HepG2 (cell line): ENCODE measurements at regions not wholly inside any gene's neighbourhood (a gene's known extent, or its start where the extent isn't known, plus 50 kb on each side); places are given as distances from the start of the nearest gene placed in this dataset.

Source experiments
- ATAC-seq: fragments of 200-7000 bp; cut with Tn5 transposase; 3 replicates; pipeline ENCODE4 v1.9.1; 2020; ENCODE audit warnings: mild to moderate bottlenecking, moderate library complexity
- BruUV-seq: library from RNA; stranded (reverse); fragments of 400-500 nt; replicated peaks from 2 replicates; lab custom pipeline; 2021; lab: Mats Ljungman, UMichigan
- CTCF ChIA-PET: fragments of 300-600 bp; formaldehyde crosslinking; extraction: SDS; loops from one replicate; lab custom pipeline; 2021; ENCODE audit warnings: low total read pairs, inconsistent platforms, low intra/inter-chr PET ratio; lab: Yijun Ruan, JAX
- POLR2A ChIA-PET: fragments of 350-600 bp; sonication (Branson Sonifier 250); formaldehyde crosslinking; loops from one replicate; lab custom pipeline; 2020; ENCODE audit warnings: antibody characterized with exemption, inconsistent platforms; lab: Yijun Ruan, JAX
- DNase-seq: peaks from one replicate; pipeline ENCODE4 v3.0.0-alpha.2; 2015; ENCODE audit warnings: low spot score
- FAIRE-seq: peaks from 3 replicates; lab custom pipeline; 2011; peaks lifted over from hg19 to GRCh38; lab: Jason Lieb, UNC
- H2AFZ ChIP-seq: one replicate; pipeline ENCODE4 v1.6.1; 2011; ENCODE audit warnings: low read length, inconsistent platforms
- H3K27ac ChIP-seq: fragments of 300-600 bp; 3 replicates; pipeline ENCODE4 v1.8.0; 2011; ENCODE audit warnings: mixed run types, mild to moderate bottlenecking, mixed read lengths, low read length, inconsistent platforms; ENCODE audit not compliant: insufficient read depth; ENCODE audit errors: extremely low read length
- H3K27me3 ChIP-seq, 2 experiments: fragments of 200-600 bp in 1 of 2; 2 replicates in 1 of 2; 3 replicates in 1 of 2; pipeline versions ENCODE4 v1.6.0 to v1.8.0; 2011; ENCODE audit warnings: low read length in 2 of 2, mild to moderate bottlenecking in 2 of 2, moderate library complexity in 2 of 2, inconsistent platforms in 1 of 2; ENCODE audit not compliant: insufficient read depth in 2 of 2, control insufficient read depth in 1 of 2
- H3K36me3 ChIP-seq, 2 experiments: fragments of 200-600 bp in 1 of 2; replicated peaks in 1 of 2; 2 replicates in 1 of 2; 3 replicates in 1 of 2; pipeline versions ENCODE4 v1.5.1 to v1.8.0; 2011; ENCODE audit warnings: low read length in 2 of 2, inconsistent platforms in 1 of 2; ENCODE audit not compliant: insufficient read depth in 2 of 2, control insufficient read depth in 1 of 2
- H3K4me1 ChIP-seq: 2 replicates; pipeline ENCODE4 v1.5.1; 2012; ENCODE audit warnings: low read length, inconsistent platforms; ENCODE audit not compliant: insufficient read depth
- H3K4me2 ChIP-seq: 2 replicates; pipeline ENCODE4 v1.6.0; 2011; ENCODE audit warnings: low read depth, low read length, inconsistent platforms
- H3K4me3 ChIP-seq, 3 experiments: fragments of 200-600 bp in 1 of 3; sonication (generic), shearing (Covaris generic) in 1 of 3; replicated peaks in 1 of 3; 2 replicates each; pipeline ENCODE4 v1.5.1; 2011 to 2016; ENCODE audit warnings: low read length in 3 of 3, inconsistent platforms in 2 of 3, low read depth in 2 of 3, mild to moderate bottlenecking in 2 of 3, control low read depth in 1 of 3, mixed read lengths in 1 of 3; ENCODE audit not compliant: insufficient read depth in 1 of 3
- H3K79me2 ChIP-seq: one replicate; pipeline ENCODE4 v1.6.1; 2011; ENCODE audit warnings: low read length, inconsistent platforms; ENCODE audit not compliant: insufficient read depth
- H3K9ac ChIP-seq: 2 replicates; pipeline ENCODE4 v1.6.0; 2011; ENCODE audit warnings: mild to moderate bottlenecking, low read depth, low read length, inconsistent platforms; ENCODE audit not compliant: insufficient read depth
- H3K9me3 ChIP-seq: 2 replicates; pipeline ENCODE4 v1.5.1; 2012; ENCODE audit warnings: mild to moderate bottlenecking, low read length
- H4K20me1 ChIP-seq: 2 replicates; pipeline ENCODE4 v1.6.0; 2011; ENCODE audit warnings: inconsistent platforms, mild to moderate bottlenecking, low read length, moderate library complexity; ENCODE audit not compliant: insufficient read depth
- ATF7-NPFF ChIP-seq: sonication (generic); formaldehyde crosslinking; IDR thresholded peaks from 2 replicates; pipeline ENCODE4 v1.8.1; 2023; ENCODE audit warnings: mild to moderate bottlenecking, low read depth, missing genetic modification reagents, moderate library complexity
- FOSL2 ChIP-seq: sonication (generic); formaldehyde crosslinking; IDR thresholded peaks from 2 replicates; pipeline ENCODE4 v1.4.0; 2020; ENCODE audit warnings: missing genetic modification reagents
- GZF1 ChIP-seq: sonication (generic); formaldehyde crosslinking; IDR thresholded peaks from 2 replicates; pipeline ENCODE4 v1.5.1; 2020; ENCODE audit warnings: mild to moderate bottlenecking, missing genetic modification reagents
- MAFK ChIP-seq, 2 experiments: IDR thresholded peaks in 1 of 2; conservative IDR thresholded peaks in 1 of 2; 2 replicates each; pipeline ENCODE4 v1.6.1; 2011; ENCODE audit warnings: improper control_type of control experiment in 2 of 2, low read length in 2 of 2
- ZMYM4 ChIP-seq: sonication (generic); formaldehyde crosslinking; IDR thresholded peaks from 2 replicates; pipeline ENCODE4 v1.8.1; 2023; ENCODE audit warnings: mild to moderate bottlenecking, missing genetic modification reagents
- ZNF337 ChIP-seq: sonication (generic); formaldehyde crosslinking; IDR thresholded peaks from 2 replicates; pipeline ENCODE4 v1.5.1; 2020; ENCODE audit warnings: missing genetic modification reagents, low read depth, mild to moderate bottlenecking, borderline replicate concordance
- ZNF589 ChIP-seq: sonication (generic); formaldehyde crosslinking; conservative IDR thresholded peaks from 2 replicates; pipeline ENCODE4 v1.8.0; 2022; ENCODE audit warnings: mild to moderate bottlenecking, moderate library complexity, missing genetic modification reagents
- WGBS: methylation state at CpG from one replicate; pipeline ENCODE4 v1.1.6; 2017; ENCODE audit warnings: low lambda C conversion rate; 5-methylcytosine and 5-hydroxymethylcytosine counted together
- in situ Hi-C: cut with HindIII; loops from 2 replicates; pipeline ENCODE4 v1.10.0; 2017; ENCODE audit warnings: low pct_unique_long_range_greater_than_20kb; ENCODE audit not compliant: extremely low pct_ligation_motif_present
- intact Hi-C: fragments of 100-400 bp; cut with micrococcal nuclease; formaldehyde crosslinking; loops from one replicate; pipeline ENCODE4 v1.10.0; 2022; ENCODE audit not compliant: unreplicated experiment
- TF ChIP-seq, protein P1 (sequence below): sonication (generic); formaldehyde crosslinking; IDR thresholded peaks from 2 replicates; pipeline ENCODE4 v1.5.1; 2020; ENCODE audit warnings: mild to moderate bottlenecking, missing genetic modification reagents, moderate library complexity

DNA sequence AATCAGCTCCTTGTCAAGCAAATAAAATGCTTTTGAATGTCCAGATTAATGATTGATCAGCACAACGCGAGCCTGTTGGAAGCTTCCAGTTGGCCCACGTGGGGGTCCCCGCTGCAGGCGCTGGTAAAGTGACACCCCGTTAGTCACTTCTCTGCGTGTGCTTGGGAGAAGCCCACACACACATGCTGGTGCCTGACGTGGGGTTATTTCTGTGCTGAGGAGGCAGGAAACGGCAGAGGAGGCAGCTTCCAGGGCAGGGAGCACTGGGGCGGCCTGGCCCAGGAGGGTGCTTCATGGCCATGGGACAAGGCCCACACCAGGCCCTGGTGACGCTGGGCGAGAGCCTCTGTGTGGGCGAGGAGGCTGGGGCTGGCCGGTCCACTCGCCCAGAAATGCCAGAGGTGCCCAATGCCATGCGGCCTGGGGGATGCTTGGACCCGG lies 101.5 kb downstream of the KIF26A start:
- Histone ChIP-seq H3K4me3 (no peak overlapping the region), H3K27ac (no peak overlapping the region), H3K79me2 (no peaks in the 10 kb centered on the region), H3K4me2 (no peak overlapping the region), H3K27me3 (peaks cover 4 to 18% of the 10 kb centered on the region in 2 experiments; a peak in 4 of 5 replicates), H2AFZ (no peak overlapping the region), H3K4me1 (no peaks in the 10 kb centered on the region), H4K20me1 (no peaks in the 10 kb centered on the region)
- CTCF ChIA-PET = no interaction called here
- in situ Hi-C loops = no loop called here
- no peak for DNase-seq
- no peak for TF ChIP-seq ZNF589 (CRISPR knock-in tag)
- TF ChIP-seq, protein P1, sequence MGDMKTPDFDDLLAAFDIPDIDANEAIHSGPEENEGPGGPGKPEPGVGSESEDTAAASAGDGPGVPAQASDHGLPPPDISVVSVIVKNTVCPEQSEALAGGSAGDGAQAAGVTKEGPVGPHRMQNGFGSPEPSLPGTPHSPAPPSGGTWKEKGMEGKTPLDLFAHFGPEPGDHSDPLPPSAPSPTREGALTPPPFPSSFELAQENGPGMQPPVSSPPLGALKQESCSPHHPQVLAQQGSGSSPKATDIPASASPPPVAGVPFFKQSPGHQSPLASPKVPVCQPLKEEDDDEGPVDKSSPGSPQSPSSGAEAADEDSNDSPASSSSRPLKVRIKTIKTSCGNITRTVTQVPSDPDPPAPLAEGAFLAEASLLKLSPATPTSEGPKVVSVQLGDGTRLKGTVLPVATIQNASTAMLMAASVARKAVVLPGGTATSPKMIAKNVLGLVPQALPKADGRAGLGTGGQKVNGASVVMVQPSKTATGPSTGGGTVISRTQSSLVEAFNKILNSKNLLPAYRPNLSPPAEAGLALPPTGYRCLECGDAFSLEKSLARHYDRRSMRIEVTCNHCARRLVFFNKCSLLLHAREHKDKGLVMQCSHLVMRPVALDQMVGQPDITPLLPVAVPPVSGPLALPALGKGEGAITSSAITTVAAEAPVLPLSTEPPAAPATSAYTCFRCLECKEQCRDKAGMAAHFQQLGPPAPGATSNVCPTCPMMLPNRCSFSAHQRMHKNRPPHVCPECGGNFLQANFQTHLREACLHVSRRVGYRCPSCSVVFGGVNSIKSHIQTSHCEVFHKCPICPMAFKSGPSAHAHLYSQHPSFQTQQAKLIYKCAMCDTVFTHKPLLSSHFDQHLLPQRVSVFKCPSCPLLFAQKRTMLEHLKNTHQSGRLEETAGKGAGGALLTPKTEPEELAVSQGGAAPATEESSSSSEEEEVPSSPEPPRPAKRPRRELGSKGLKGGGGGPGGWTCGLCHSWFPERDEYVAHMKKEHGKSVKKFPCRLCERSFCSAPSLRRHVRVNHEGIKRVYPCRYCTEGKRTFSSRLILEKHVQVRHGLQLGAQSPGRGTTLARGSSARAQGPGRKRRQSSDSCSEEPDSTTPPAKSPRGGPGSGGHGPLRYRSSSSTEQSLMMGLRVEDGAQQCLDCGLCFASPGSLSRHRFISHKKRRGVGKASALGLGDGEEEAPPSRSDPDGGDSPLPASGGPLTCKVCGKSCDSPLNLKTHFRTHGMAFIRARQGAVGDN = no peak
- no peak for TF ChIP-seq ZMYM4 (CRISPR knock-in tag)
- TF ChIP-seq ATF7-NPFF (CRISPR knock-in tag) = no peak
- TF ChIP-seq ZNF337 (CRISPR knock-in tag) = no peak
- TF ChIP-seq GZF1 (CRISPR knock-in tag) = no peak
- TF ChIP-seq MAFK (conservative IDR thresholded peaks at IDR 0.05 in 1 of 2, IDR thresholded peaks at IDR 0.05 in 1 of 2; ENCODE audit: low read length in 2 of 2) = peak in 1 of 2 experiments; percentile 9; a peak in 1 of 4 replicates
- TF ChIP-seq FOSL2 (CRISPR knock-in tag) = no peak
- TF ChIP-seq, all 625 proteins: peak for 1
- no peaks in the 10 kb centered on the region for H3K36me3 ChIP-seq
- no peak for ATAC-seq
- BruUV-seq = no TSS peak
- WGBS = under 1% methylated on average over 17 of the region's 17 CpGs
- no peak for FAIRE-seq
- intact Hi-C loops = no loop called here
- POLR2A ChIA-PET = no interaction called here
- H3K9ac ChIP-seq = no peak overlapping the region
- no peaks in the 10 kb centered on the region for H3K9me3 ChIP-seq
